Transverse colon (tissue), 4 donors: ENCODE measurements at regions not wholly inside any gene's neighbourhood (a gene's known extent, or its start where the extent isn't known, plus 50 kb on each side); places are given as distances from the start of the nearest gene placed in this dataset.
"Not testable (repeated sequence)": the region's sequence is repeated elsewhere in the genome, so short reads cannot be mapped to it uniquely, and the experiment has no call there.

Experiments used
- DNase-seq: peaks from one replicate; pipeline ENCODE4 v3.0.0-alpha.2; 2019
- H3K27ac ChIP-seq, 4 donors: fragments of 200-600 bp; sonication (generic); 2 replicates each; pipeline ENCODE4 v1.5.1; 2016 to 2018; ENCODE audit warnings: inconsistent platforms in 4 of 4
- H3K27me3 ChIP-seq: fragments of 200-600 bp; sonication (generic); 2 replicates; pipeline ENCODE4 v1.5.1; 2017; ENCODE audit warnings: inconsistent platforms
- H3K36me3 ChIP-seq, 4 donors: fragments of 200-600 bp; sonication (generic); 2 replicates each; pipeline ENCODE4 v1.5.1; 2017 to 2019; ENCODE audit warnings: inconsistent platforms in 4 of 4
- H3K4me1 ChIP-seq, 4 donors: fragments of 200-600 bp; sonication (generic); 2 replicates each; pipeline ENCODE4 v1.5.1; 2017 to 2020; ENCODE audit warnings: inconsistent platforms in 4 of 4
- H3K4me3 ChIP-seq, 4 donors: fragments of 200-600 bp; sonication (generic); 1 replicate in 1 of 4; 2 replicates in 3 of 4; pipeline versions ENCODE4 v1.5.1 to v1.6.1; 2017 to 2019; ENCODE audit warnings: inconsistent platforms in 4 of 4
- H3K9me3 ChIP-seq, 2 donors: fragments of 200-600 bp; sonication (generic); 2 replicates each; pipeline ENCODE4 v1.5.1; 2017 to 2019; ENCODE audit warnings: inconsistent platforms in 2 of 2
- CTCF ChIP-seq, 5 experiments: fragments of 200-600 bp in 3 of 5; fragments of 450-650 bp in 2 of 5; sonication (generic) in 3 of 5; IDR thresholded peaks; 1 replicate in 2 of 5; 2 replicates in 3 of 5; pipeline ENCODE4 v1.5.1; 2016 to 2017; ENCODE audit warnings: antibody characterized with exemption in 5 of 5, inconsistent platforms in 3 of 5, mild to moderate bottlenecking in 2 of 5, moderate library complexity in 1 of 5
- EP300 ChIP-seq: sonication (generic); formaldehyde crosslinking; IDR thresholded peaks from one replicate; pipeline ENCODE4 v1.6.1; 2017; ENCODE audit warnings: antibody characterized with exemption, low read depth
- POLR2A ChIP-seq: fragments of 450-650 bp; IDR thresholded peaks from one replicate; pipeline ENCODE4 v1.6.1; 2016; ENCODE audit warnings: antibody characterized with exemption, mild to moderate bottlenecking, moderate library complexity
- POLR2AphosphoS5 ChIP-seq, 3 donors: sonication (generic); formaldehyde crosslinking; IDR thresholded peaks; one replicate each; pipeline ENCODE4 v1.6.1; 2016; ENCODE audit warnings: antibody characterized with exemption in 3 of 3
- WGBS, 2 donors: methylation state at CpG; one replicate each; pipeline ENCODE4 v1.1.5; 2018; ENCODE audit warnings: low coverage in 1 of 2; 5-methylcytosine and 5-hydroxymethylcytosine counted together
- in situ Hi-C, 4 donors: fragments of 200-750 bp; cut with MboI; loops; one replicate each; pipeline versions ENCODE4 v1.15.0 to v1.15.1; 2017; ENCODE audit warnings: low sequenced_read_pairs in 3 of 4, low pct_ligation_motif_present in 1 of 4, low pct_unique_long_range_greater_than_20kb in 1 of 4
- intact Hi-C: fragments of 100-400 bp; cut with DNase I; formaldehyde crosslinking; loops from one replicate; pipeline ENCODE4 v1.15.1; 2023; ENCODE audit warnings: low total_unique reads

- WGBS, 2 donors = 69 to 76% methylated on average over 1 of the region's 1 CpG
- H3K9me3 ChIP-seq = no peaks in the 10 kb centered on the region
- H3K27me3 ChIP-seq = no peaks in the 10 kb centered on the region
- intact Hi-C loops (no loop called here), in situ Hi-C loops (no loop called here)
- H3K27ac ChIP-seq = no peak overlapping the region
- no peak overlapping the region for H3K4me3 ChIP-seq
- no peak for TF ChIP-seq CTCF (IDR thresholded peaks at IDR 0.05)
- no peak for TF ChIP-seq POLR2A
- no peak for TF ChIP-seq EP300
- TF ChIP-seq POLR2AphosphoS5 (IDR thresholded peaks at IDR 0.05) = no peak
- no peak for DNase-seq
- no peaks in the 10 kb centered on the region for H3K36me3 ChIP-seq
- no peaks in the 10 kb centered on the region for H3K4me1 ChIP-seq
Measured at GRCh38 chr2:35591886-35592285, 763.7 kb upstream of the CRIM1 start.

- no peaks in the 10 kb centered on the region for H3K27me3 ChIP-seq
- peaks cover 0 to 4% of the 10 kb centered on the region in 2 donors for H3K9me3 ChIP-seq
- H3K4me1 ChIP-seq = no peaks in the 10 kb centered on the region
- no peak overlapping the region for H3K4me3 ChIP-seq
- no peaks in the 10 kb centered on the region for H3K36me3 ChIP-seq
- 78 to 82% methylated on average over 5 of the region's 5 CpGs for WGBS, 2 donors
- no peak for TF ChIP-seq CTCF (IDR thresholded peaks at IDR 0.05)
- no peak for TF ChIP-seq POLR2AphosphoS5 (IDR thresholded peaks at IDR 0.05)
- TF ChIP-seq POLR2A = no peak
- TF ChIP-seq EP300 = no peak
- DNase-seq = no peak
- H3K27ac ChIP-seq = no peak overlapping the region
- in situ Hi-C loops = no loop called here
- intact Hi-C loops = no loop called here
Measured at GRCh38 chr2:35585972-35586371, 769.6 kb upstream of the CRIM1 start.

GRCh38 chr2:35582637-35583036 is 772.9 kb upstream of the CRIM1 start:
- no peaks in the 10 kb centered on the region for H3K36me3 ChIP-seq
- TF ChIP-seq CTCF (IDR thresholded peaks at IDR 0.05) (no peak), EP300 (no peak), POLR2A (no peak)
- no peak overlapping the region for H3K27ac ChIP-seq
- no peak for DNase-seq
- H3K4me3 ChIP-seq = no peak overlapping the region
- intact Hi-C loops = no loop called here
- in situ Hi-C loops = no loop called here
- H3K27me3 ChIP-seq = no peaks in the 10 kb centered on the region
- 75 to 78% methylated on average over 4 of the region's 4 CpGs for WGBS, 2 donors
- H3K9me3 ChIP-seq = peaks cover 0 to 4% of the 10 kb centered on the region in 2 donors
- H3K4me1 ChIP-seq = no peaks in the 10 kb centered on the region

- H3K4me1 ChIP-seq = no peaks in the 10 kb centered on the region
- WGBS, 2 donors = 50 to 88% methylated on average over 1 to 2 of the region's 2 CpGs
- intact Hi-C loops = no loop called here
- TF ChIP-seq POLR2A (no peak), POLR2AphosphoS5 (IDR thresholded peaks at IDR 0.05) (no peak), EP300 (no peak), CTCF (IDR thresholded peaks at IDR 0.05) (no peak)
- in situ Hi-C loops = no loop called here
- no peak overlapping the region for H3K4me3 ChIP-seq
- DNase-seq = no peak
- no peak overlapping the region for H3K27ac ChIP-seq
- no peaks in the 10 kb centered on the region for H3K36me3 ChIP-seq
- peaks cover 0 to 3% of the 10 kb centered on the region in 2 donors for H3K9me3 ChIP-seq
- no peaks in the 10 kb centered on the region for H3K27me3 ChIP-seq
Measured at GRCh38 chr2:35580956-35581355, 774.6 kb upstream of the CRIM1 start.

- intact Hi-C loops, H3K4me1 ChIP-seq, DNase-seq, H3K36me3 ChIP-seq, H3K27ac ChIP-seq, H3K4me3 ChIP-seq, H3K27me3 ChIP-seq, H3K9me3 ChIP-seq, in situ Hi-C loops: not testable (repeated sequence)
- WGBS, 2 donors = 85% methylated on average over 14 of the region's 14 CpGs; no CpG with 5 or more reads in 1 of the 2 donors
Measured at GRCh38 chr2:35568574-35568973, 787.0 kb upstream of the CRIM1 start.
